Dermis blood vessel endothelial cell (primary cell): ENCODE measurements at regions not wholly inside any gene's neighbourhood (a gene's known extent, or its start where the extent isn't known, plus 50 kb on each side); places are given as distances from the start of the nearest gene placed in this dataset.
A peak's percentile ranks its signal among the peaks of the same experiment; 100 is the strongest.
"Not testable (repeated sequence)": the region's sequence is repeated elsewhere in the genome, so short reads cannot be mapped to it uniquely, and the experiment has no call there.

Experiments
- DNase-seq: peaks from one replicate; pipeline ENCODE4 v3.0.0; 2010

DNA sequence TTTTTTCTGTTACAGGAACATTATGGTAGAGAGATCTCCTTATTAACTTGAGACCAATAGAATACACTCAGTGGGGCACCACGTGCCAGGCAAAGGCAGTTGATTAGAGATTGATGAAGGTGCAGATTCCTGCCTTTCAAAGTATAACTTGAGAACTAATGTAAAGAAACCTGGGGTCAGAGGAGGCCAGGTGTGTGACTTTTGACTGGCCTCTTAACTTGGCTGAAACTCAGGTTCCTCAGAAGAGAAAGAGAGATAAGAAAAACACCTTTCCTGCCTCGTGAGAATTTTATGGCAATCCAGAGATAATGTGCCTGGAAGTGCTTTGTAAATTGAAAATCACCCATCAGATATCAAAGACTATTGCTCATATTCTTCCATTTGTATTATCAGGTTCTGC, 110.7 kb upstream of the GZMB start:
- DNase-seq = no peak

DNA sequence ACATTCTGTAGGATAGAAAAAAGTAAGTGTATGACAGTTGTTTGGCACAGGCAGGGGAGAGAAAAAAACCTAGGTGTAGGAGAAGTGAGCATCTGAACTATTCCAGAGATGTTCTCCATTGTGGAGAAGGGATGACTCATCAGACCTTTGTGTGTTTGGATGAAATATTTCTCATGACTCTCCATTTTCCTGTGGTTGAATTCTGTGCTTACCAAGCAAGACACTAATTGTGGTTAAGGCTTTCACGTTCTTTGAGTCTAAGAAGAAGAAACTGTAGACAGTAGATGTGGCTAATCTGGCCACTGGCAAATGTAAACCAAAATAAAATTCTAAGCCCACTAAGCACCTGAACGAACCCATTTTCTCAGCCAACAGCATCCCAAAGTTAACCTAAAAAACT, 107.9 kb upstream of the GZMB start:
- DNase-seq = no peak

DNA sequence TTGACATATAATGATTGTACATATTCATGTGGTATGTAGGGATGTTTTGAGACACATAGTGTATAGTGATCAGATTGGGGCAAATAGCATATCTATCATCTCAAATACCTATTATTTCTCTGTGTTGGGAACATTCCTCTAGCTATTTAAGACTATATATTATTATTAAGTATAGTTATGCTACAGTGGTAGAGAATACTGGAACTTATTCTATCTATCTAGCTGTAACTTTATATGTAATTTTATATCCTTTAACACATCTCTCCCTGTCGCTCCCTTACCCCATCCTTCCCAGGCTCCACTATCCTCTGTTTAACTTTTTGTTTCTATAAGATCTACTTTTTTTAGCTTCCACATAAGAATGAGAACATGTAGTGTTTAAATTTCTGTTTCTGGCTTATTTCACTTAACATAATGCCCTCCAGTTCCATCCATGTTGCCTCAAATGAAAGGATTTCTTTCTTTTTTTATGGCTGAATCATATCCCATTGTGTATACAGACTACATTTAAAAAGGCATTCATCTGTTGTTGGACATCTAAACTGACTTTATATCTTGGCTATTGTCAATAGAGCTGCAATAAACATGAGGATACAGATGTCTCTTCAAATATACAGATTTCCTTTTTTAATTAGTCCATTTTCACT, 102.1 kb upstream of the GZMB start:
- DNase-seq = no peak

DNA sequence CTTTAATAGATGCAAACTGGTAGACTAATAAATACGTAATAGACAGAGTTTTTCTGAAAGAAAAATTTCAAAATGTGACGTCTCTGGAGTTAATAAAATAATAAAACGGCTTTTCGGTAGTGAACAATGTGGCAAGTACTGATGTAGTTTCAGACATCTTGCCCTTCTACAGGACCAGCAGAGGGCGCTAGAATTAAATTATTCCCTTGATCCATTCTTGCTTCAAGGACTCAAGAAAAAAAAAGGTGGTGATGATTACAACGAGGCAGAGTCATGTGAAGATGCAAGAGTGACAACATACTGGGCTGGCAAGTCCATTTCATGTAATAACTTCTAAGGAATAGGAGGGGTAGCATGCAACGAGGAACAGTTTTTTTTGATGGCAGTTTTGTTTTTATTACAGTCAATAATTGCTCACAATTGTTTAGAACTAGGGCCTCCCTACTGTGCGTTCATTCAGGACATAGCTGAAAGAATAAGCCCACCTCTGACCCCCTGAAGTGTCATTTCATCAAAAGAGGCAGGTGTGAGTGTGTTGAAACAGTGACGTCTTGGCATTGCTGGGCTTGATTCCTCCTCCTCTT, 101.0 kb upstream of the GZMB start:
- DNase-seq = peak; percentile 73

DNA sequence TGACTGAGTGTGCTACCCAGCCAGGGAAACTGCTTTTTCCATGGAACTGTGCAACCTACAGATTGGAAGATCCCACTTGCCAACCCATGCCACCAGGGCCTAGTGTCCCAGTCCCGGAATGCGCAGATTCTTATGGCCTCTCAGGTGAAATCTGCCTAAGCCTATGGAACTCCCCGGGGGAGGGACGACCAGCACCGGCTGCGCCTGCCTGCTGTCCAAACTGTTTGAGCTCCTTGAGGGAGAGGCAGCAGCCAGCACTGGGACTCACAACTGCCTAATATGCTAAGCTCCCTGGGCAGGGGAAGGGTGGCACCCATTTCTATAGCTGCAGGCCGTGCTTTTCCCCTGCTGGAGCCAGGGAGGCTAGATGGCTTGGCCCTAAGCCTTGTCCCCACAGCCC, 92.5 kb upstream of the GZMB start:
- DNase-seq = no peak

DNA sequence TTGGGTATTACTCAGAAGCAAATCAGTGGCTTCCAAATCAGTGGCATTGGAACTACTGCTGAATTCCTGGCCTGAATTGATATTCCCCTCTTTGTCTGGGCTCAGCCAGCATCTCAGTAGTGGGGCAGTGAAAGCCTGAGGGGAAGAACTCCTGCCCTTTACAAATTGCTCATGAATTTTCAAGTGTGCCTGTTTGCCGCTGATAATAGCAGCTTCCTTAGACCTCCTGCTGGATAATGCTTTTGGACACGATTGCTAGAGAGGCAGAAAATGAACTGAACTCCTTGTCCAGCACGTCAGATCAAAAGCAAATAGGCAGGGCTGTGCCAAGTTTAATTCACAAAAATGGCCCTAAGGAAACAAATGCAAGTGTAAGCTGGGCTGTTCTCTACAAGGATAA, 91.3 kb upstream of the GZMB start:
- DNase-seq = no peak

DNA sequence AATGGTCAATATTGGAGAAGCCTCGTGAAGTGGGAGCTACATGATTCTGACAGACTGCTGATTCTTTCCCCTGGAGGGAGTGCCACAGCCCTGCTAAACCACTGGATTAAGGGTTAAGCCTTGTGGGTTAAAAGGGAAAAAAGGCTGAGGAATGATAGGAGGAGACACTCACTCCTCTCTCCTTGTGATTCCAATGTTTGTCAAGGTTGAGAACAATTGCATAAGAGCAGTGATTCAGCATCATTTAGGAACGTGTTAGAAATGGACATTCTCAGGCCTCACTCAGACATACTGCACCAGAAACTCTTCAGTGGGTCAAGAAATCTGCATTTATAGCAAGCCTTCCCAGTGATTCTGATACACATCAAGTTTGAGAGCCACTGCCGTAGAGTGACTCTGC, 87.8 kb upstream of the GZMB start:
- no peak for DNase-seq

DNA sequence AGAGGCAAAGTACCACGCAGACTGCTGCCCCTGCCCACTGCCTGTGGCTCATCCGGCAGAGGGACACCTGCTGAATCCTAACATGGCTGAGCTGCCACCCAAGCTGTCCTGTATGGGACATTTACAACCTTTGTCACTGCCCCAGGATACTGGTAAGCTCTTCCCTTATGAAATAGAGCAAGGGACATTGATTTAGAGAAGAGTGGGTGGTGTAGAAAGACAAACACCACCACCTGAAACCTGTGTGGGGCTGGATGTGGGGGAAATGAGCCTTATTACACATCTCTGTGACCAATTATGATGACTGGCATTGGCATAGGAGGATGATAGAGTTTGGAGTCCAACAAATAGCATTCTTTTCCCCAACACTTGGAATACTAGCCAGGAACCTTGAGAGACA, 81.2 kb upstream of the GZMB start:
- no peak for DNase-seq

DNA sequence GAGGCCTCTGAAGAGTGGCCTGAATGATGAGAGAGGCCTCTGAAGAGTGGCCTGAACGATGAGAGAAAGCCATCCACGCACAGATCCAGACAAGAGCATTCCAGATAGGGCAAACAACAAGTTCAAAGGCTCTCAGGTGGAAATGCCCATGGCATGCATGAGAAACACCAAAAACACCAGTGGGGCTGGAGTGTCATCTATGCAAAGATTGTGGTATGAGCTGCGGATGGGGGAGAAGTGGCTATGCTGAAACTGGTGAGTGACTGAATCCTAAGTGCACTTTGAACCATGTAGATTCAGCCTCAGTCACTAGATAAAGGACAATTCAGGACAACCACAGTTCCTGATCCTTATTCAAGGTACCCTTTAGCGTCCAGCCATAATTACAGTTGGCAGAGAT, 79.4 kb upstream of the GZMB start:
- DNase-seq = no peak

DNA sequence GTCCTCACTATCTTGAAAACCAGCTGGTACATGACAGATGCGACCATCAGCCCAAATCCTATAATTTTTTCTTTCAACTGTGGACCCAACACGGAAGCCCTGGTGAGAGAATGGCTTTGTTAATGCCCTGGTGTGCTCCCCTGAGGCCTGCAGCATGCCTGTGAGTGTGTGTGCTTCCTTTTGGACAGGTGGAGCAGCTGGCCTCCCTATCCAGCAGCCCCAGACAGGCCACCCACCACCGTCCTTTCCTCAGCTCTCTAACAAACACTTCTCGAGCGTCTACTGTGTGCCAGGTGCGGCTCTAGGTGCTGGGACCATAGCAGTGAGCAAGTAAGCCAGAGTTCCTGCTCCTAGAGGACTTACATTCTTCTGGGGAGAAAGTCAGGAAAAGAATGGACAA, 78.9 kb upstream of the GZMB start:
- DNase-seq = no peak

DNA sequence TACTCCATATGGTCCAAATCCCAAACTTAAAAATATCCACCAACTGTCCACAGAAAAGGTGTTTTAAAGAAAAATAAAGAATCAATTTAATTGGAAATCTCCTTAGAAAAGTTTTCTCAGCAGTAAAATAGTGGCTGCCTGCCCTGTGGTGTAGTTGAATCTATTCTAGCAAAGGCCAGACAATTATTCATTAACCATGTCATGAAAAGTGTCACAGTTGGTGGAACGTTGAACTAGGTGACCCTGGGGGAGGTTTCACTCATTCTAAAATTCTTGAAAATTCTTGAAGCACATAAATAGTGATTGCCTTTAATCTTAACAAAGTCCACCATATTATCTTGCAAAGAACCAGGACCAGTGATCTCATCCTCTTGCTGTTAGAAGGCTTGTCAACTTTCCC, 78.4 kb upstream of the GZMB start:
- DNase-seq = no peak

DNA sequence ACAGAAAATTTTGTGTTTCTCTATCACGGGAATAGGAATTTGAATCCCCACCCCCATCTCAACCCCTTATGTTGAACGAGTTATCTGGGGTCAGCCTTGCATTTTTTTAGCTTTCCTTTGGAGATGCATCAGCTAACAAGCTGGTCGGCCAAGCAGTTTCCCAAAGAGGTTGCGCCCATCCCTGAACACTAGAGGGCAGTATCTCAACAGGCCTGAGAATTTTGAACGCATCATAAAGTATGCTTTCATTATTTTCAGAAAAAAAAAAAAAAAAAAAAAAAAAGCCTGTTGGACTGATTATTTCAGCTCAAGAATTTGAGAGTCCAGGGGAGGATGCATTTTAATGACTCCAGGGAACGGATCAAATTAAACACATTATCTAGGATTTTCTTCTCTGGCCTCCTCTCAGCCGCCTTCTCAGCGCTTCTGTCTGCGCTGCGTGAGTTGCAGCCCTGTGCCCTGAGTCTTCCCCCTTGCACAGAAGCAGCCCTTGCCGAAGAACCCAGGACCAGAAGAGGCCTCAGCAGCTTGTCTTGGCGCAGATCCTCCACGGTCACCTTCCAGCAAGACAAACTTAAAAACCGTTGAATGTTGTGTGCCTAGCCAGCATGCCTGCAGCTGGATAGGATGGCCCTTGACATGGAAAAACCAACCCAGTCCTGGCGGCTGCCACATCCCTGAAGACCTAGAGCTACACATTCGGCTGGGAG, 76.6 kb upstream of the GZMB start:
- DNase-seq = peak; percentile 69

DNA sequence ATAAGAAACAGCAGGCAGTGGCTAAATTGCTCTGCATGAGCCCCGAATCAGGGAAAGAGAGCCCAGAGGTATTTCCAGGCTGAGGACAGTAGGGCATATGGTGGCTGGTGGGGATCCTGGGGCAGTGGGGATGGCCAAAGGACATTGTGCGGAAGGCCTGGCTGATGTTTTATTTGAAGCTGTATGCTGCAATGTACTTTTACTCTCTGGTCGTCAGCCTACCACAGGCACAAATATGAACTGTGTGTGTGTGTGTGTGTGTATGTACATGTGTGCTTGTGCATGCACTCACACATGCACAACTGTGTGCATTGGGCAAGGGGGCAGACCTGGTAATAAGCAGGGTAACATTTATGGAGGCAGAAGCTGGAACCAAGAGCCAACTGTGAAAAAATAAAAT, 74.7 kb upstream of the GZMB start:
- DNase-seq = no peak

DNA sequence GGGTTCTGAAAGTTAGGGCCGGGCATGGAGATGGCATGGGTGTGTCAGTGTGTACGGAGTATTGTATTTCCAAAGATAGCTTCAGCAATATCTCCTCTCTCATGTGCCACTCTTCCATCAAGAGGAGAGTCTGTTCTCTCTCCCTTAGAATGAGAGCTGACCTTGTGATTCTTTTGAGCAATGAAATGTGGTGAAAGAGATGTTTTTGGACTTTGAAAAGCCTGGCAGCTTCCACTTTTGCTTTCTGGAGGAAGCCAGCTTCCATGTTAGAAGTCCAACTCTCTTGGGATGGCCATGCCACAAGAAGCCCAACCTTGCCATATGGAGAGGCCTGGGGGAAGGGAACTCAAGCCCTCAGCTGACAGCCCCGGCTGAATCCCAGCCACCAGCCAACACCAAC, 72.4 kb upstream of the GZMB start:
- DNase-seq = no peak

DNA sequence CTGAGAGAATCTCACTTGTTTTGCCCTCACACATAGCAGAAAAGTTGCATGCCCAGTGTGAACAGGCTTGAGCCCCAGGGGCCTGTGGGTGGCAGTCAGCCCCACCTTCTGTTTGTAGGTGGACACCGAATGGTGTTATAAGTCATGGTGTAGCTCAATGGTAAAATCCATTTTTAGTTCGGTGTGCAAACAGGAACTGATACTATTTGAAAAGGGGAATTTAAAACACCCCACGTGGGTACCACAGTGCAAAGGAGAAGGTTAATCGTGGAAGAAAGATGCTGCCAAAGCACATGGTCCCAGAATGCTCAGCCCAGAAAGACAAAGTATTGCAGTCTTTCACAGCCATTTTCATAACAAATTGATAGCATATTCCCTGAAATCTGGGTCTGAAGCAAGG, 71.8 kb upstream of the GZMB start:
- no peak for DNase-seq

DNA sequence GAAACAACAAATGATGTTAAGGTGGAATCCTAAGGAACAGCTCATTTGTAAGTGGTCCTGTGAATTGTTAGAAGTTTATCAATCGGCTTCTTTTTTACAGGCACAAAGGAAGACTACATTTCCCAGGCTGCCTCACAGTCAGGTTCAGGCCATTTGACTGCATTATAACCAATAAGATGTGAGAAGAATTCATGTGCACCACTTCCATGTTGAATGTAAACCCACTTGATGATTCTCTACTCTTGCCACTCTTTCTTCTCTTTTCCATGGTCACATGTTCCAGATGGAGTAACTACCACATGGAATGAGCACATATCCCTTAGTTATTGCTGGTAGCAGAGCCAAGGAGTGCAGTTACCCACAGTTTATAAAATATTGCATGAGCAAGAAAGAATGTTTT, 67.1 kb upstream of the GZMB start:
- DNase-seq = no peak

DNA sequence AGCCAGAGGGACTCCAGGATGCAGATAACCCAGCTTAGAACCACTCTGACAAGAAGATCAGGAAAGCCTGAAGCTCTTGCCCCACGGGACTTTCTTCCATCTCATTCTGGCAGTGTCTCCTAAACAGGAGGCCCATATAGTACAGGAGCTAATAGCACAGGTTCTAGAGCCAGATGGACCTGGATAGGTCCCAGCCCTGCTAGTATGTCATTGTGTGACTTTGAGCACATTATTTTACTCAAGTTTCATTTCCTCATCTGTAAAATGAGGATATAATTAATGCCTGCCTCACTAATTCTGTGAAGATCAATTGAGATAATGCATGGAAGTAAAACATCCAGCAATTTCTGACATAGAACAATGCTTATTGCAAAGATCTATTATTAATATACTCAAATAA, 66.5 kb upstream of the GZMB start:
- no peak for DNase-seq

DNA sequence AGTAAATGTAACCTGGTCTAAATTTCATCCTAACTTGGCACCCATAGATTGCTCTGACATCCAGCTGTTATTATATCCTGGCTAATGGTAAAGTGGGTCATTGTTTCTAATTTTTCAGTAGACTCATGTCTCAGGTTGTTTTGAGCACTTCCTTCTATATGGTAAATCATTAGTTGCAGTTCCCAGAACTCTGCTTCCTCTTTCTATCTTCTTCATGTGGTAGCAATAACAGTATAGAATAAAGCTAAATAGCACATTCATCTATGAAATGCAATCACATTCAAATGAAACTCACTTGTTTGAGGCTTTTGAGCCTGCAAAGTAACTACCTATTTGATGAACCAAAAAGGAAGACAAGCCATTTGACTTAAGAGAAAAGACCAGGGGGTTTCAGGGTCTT, 65.1 kb upstream of the GZMB start:
- DNase-seq = no peak

DNA sequence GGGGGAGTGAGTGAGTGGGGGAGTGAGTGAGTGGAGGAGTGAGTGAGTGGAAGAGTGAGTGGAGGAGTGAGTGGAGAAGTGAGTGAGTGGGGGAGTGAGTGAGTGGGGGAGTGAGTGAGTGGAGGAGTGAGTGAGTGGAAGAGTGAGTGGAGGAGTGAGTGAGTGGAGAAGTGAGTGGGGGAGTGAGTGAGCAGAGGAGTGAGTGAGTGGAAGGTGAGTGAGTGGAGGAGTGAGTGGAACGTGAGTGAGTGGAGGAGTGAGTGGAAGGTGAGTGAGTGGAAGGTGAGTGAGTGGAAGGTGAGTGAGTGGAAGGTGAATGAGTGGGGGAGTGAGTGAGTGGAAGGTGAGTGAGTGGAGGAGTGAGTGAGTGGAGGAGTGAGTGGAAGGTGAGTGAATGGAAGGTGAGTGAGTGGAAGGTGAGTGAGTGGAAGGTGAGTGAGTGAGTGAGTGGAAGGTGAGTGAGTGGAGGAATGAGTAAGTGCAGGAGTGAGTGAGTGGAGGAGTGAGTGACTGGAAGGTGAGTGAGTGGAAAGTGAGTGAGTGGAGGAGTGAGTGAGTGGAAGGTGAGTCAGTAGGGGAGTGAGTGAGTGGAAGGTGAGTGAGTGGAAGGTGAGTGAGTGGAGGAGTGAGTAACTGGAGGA, 62.4 kb upstream of the GZMB start:
- not testable (repeated sequence) for DNase-seq

DNA sequence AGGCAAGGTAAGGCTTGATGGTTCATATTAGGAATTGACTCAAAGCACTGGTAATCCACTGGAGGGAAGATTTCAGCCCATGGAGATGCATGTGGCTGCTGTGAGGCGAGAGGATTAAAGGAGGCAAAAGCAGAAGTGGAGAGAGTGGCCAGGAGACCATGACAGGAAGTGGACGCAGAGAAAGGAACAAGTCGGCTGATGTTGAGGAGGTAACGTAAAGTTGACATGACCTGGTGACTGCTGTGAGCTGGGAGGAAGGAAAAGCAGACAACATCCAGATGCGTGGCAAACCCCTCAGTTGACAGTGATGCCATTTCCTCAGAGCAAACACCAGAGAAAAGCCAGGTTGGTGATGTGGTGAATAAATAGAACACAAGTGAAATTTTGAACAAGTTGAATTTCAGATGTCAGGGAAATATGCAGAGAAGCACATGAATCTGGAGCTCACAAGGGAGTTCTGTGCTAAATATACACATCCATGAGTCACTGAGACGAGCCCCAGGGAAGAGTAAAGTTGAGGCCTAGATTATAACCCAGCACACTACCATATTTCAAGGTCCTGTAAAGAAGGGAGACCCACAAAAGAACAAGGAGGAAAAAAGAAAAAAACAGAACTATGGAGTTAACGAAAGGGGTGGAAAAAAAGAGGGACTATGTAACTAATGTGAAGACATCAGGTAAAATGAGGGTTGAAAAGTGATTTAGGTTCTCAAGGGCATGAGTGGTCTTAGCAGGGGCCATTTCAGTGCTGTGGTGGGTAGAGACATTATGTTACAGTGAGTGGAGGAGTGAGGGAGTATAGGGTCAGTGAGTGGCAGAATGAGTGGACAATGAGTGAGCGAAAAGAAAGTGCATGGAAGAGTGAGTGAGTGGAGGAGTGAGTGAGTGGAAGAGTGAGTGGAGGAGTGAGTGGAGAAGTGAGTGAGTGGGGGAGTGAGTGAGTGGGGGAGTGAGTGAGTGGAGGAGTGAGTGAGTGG, 61.6 kb upstream of the GZMB start:
- no peak for DNase-seq

DNA sequence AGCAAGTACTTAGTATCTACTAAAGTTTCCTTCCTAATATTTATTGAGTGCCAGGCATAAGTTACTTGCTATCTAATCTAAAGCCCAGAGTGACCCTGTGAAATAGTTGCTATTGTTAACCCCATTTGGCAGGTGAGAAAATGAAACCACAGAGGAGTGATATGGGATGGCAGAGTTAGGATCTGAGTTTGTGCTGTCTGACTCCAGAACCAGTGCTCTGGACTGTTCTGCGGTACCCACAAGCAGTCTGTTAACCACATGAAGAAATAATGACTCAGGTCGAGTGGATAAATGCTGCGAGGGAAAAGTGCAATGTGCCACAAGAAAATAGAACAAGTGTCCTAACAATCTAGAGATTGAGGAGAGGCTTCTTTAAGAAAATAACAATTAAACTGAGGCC, 60.7 kb upstream of the GZMB start:
- DNase-seq = no peak

DNA sequence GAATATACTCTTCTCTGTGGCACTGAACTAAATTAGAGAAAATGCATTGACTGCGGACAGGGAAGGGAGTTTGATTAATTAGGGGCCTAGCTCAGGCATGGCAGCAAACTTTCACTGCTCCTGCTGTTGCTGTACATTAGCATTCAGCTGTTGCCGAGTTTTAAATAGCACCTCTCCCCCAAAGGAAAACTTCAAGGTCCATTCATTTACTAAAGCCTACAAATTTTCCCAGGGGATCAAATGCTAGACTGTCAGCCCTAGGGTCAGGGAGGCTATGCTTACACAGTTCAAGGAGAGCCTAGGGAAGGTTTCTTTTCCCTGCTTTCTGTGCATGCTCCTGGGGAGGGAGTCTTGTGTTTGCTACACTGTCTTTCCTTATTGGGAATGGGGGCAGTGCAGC, 60.0 kb upstream of the GZMB start:
- no peak for DNase-seq

DNA sequence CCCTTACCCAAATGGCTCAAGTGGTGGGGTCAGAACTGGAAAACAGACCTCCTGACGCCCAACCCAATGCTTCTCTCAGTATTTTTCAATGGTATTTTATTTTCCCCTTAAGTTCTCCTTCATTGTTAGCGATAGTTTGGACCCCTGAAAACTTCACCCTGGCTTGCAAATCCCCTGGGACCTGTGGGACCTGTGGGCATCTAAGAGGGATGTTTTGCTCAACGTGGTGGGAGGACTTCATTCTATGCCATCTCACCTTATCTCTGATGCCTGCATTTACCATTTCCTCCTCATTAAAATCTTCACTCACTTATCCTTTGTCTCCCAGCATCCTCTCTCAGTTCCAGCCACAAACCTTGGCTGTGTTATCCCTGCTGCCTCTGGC, 59.4 kb upstream of the GZMB start:
- DNase-seq = no peak
